ENCODE measurements at regions not wholly inside any gene's neighbourhood (a gene's known extent, or its start where the extent isn't known, plus 50 kb on each side); places are given as distances from the start of the nearest gene placed in this dataset.

DNA sequence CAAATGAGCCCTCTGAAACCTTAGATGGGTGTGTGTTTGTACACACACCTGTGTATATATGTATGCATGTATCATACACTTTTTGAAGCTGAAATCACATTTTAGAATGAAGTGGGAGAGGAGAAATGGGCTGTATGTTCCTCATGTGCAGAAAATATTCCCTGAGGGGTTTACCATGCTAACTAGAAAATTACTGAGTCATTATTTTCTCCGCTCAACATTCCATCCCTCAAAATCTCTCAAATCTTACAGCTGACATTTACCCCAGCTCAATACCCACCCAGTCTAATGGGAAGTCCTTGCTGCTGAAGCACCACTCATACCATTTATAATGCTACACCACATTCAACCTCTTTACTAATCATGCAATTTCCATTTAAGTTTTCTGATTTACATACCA, 138.6 kb downstream of the P2RY1 start:
- H2AFZ ChIP-seq (ENCODE audit: low read depth, low read length, poor library complexity, severe bottlenecking) = no peak overlapping the region
- no peak overlapping the region for H3K4me2 ChIP-seq (ENCODE audit: low read length)
- ChIA-PET POLR2A (no interaction called here), RAD21 (ENCODE audit: low non-redundant PET in 1 of 2, low total read pairs in 2 of 2, uncharacterized antibody in 2 of 2, unreplicated experiment in 2 of 2) (no interaction called here), CTCF (no interaction called here)
- ATAC-seq (no peak), DNase-seq (ENCODE audit: low read depth, low spot score) (no peak)
- no TSS peak for BruUV-seq (replicated peaks)
- no peak overlapping the region for H3K27ac ChIP-seq (ENCODE audit: low read depth, low read length)
- TF ChIP-seq, protein P1, sequence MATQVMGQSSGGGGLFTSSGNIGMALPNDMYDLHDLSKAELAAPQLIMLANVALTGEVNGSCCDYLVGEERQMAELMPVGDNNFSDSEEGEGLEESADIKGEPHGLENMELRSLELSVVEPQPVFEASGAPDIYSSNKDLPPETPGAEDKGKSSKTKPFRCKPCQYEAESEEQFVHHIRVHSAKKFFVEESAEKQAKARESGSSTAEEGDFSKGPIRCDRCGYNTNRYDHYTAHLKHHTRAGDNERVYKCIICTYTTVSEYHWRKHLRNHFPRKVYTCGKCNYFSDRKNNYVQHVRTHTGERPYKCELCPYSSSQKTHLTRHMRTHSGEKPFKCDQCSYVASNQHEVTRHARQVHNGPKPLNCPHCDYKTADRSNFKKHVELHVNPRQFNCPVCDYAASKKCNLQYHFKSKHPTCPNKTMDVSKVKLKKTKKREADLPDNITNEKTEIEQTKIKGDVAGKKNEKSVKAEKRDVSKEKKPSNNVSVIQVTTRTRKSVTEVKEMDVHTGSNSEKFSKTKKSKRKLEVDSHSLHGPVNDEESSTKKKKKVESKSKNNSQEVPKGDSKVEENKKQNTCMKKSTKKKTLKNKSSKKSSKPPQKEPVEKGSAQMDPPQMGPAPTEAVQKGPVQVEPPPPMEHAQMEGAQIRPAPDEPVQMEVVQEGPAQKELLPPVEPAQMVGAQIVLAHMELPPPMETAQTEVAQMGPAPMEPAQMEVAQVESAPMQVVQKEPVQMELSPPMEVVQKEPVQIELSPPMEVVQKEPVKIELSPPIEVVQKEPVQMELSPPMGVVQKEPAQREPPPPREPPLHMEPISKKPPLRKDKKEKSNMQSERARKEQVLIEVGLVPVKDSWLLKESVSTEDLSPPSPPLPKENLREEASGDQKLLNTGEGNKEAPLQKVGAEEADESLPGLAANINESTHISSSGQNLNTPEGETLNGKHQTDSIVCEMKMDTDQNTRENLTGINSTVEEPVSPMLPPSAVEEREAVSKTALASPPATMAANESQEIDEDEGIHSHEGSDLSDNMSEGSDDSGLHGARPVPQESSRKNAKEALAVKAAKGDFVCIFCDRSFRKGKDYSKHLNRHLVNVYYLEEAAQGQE (IDR thresholded peaks at IDR 0.05; ENCODE audit: low read depth) = no peak
- TF ChIP-seq ZNF274 (IDR thresholded peaks at IDR 0.05; ENCODE audit: low read depth, low read length) (no peak), TCF7L2 (IDR thresholded peaks at IDR 0.05; ENCODE audit: borderline replicate concordance, extremely low read depth, insufficient read depth, insufficient read length) (no peak), EZH2 (IDR thresholded peaks at IDR 0.05) (no peak), FOSL1 (IDR thresholded peaks at IDR 0.05; ENCODE audit: low read depth) (no peak), EZH2phosphoT487 (IDR thresholded peaks at IDR 0.05; ENCODE audit: borderline replicate concordance) (no peak), ELF1 (IDR thresholded peaks at IDR 0.05; ENCODE audit: borderline replicate concordance, low read depth) (no peak), CBX3 (IDR thresholded peaks at IDR 0.05; ENCODE audit: low read depth) (no peak), SP1 (IDR thresholded peaks at IDR 0.05; ENCODE audit: low read depth) (no peak), YY1 (IDR thresholded peaks at IDR 0.05; ENCODE audit: extremely low read depth, insufficient replicate concordance, low read depth, low read length) (no peak), SIN3A (IDR thresholded peaks at IDR 0.05; ENCODE audit: low read depth) (no peak), ZFX (IDR thresholded peaks at IDR 0.05) (no peak), SRF (IDR thresholded peaks at IDR 0.05; ENCODE audit: low read depth) (no peak), RAD21 (IDR thresholded peaks at IDR 0.05; ENCODE audit: low read depth) (no peak), POLR2A (IDR thresholded peaks at IDR 0.05; ENCODE audit: borderline replicate concordance, extremely low read depth, insufficient read depth, insufficient read length) (no peak), POLR2AphosphoS5 (IDR thresholded peaks at IDR 0.05; ENCODE audit: low read depth, low read length) (no peak)
- TF ChIP-seq, protein P2, sequence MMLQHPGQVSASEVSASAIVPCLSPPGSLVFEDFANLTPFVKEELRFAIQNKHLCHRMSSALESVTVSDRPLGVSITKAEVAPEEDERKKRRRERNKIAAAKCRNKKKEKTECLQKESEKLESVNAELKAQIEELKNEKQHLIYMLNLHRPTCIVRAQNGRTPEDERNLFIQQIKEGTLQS (IDR thresholded peaks at IDR 0.05) = no peak
- TF ChIP-seq, protein P3, sequence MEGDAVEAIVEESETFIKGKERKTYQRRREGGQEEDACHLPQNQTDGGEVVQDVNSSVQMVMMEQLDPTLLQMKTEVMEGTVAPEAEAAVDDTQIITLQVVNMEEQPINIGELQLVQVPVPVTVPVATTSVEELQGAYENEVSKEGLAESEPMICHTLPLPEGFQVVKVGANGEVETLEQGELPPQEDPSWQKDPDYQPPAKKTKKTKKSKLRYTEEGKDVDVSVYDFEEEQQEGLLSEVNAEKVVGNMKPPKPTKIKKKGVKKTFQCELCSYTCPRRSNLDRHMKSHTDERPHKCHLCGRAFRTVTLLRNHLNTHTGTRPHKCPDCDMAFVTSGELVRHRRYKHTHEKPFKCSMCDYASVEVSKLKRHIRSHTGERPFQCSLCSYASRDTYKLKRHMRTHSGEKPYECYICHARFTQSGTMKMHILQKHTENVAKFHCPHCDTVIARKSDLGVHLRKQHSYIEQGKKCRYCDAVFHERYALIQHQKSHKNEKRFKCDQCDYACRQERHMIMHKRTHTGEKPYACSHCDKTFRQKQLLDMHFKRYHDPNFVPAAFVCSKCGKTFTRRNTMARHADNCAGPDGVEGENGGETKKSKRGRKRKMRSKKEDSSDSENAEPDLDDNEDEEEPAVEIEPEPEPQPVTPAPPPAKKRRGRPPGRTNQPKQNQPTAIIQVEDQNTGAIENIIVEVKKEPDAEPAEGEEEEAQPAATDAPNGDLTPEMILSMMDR (IDR thresholded peaks at IDR 0.05 in 2 of 3, conservative IDR thresholded peaks at IDR 0.05 in 1 of 3; ENCODE audit: borderline replicate concordance in 1 of 3, insufficient read depth in 1 of 3, low read depth in 2 of 3, low read length in 2 of 3) = no peak
- TF ChIP-seq, protein P4, sequence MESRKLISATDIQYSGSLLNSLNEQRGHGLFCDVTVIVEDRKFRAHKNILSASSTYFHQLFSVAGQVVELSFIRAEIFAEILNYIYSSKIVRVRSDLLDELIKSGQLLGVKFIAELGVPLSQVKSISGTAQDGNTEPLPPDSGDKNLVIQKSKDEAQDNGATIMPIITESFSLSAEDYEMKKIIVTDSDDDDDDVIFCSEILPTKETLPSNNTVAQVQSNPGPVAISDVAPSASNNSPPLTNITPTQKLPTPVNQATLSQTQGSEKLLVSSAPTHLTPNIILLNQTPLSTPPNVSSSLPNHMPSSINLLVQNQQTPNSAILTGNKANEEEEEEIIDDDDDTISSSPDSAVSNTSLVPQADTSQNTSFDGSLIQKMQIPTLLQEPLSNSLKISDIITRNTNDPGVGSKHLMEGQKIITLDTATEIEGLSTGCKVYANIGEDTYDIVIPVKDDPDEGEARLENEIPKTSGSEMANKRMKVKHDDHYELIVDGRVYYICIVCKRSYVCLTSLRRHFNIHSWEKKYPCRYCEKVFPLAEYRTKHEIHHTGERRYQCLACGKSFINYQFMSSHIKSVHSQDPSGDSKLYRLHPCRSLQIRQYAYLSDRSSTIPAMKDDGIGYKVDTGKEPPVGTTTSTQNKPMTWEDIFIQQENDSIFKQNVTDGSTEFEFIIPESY (IDR thresholded peaks at IDR 0.05; ENCODE audit: extremely low read depth, insufficient replicate concordance, low read length) = no peak
- intact Hi-C loops (cut with micrococcal nuclease) = no loop called here
- no peaks in the 10 kb centered on the region for H4K20me1 ChIP-seq (ENCODE audit: insufficient read depth)
- no peaks in the 10 kb centered on the region for H3K36me3 ChIP-seq (ENCODE audit: control insufficient read depth in 1 of 2, insufficient read depth in 2 of 2, low read length in 2 of 2)
- H3K9ac ChIP-seq (ENCODE audit: low read length) = no peak overlapping the region
- no peaks in the 10 kb centered on the region for H3K79me2 ChIP-seq (ENCODE audit: insufficient read depth, low read length)
- no peaks in the 10 kb centered on the region for H3K9me2 ChIP-seq (ENCODE audit: insufficient read depth)
- H3K4me1 ChIP-seq (ENCODE audit: control insufficient read depth in 1 of 2, insufficient read depth in 2 of 2, low read length in 2 of 2) = peaks cover 0 to 10% of the 10 kb centered on the region in 2 experiments; a peak in 2 of 4 replicates
- H3K9me3 ChIP-seq (ENCODE audit: control insufficient read depth in 1 of 2, insufficient read depth in 1 of 2, low read depth in 1 of 2, low read length in 2 of 2) = no peaks in the 10 kb centered on the region
- H3K27me3 ChIP-seq (ENCODE audit: insufficient read depth, low read length) = no peaks in the 10 kb centered on the region
- H3K4me3 ChIP-seq (replicated peaks in 1 of 2; ENCODE audit: low read depth in 1 of 2, low read length in 2 of 2) = no peak overlapping the region
